ENCODE measurements at regions not wholly inside any gene's neighbourhood (a gene's known extent, or its start where the extent isn't known, plus 50 kb on each side); places are given as distances from the start of the nearest gene placed in this dataset.
A peak's percentile ranks its signal among the peaks of the same experiment; 100 is the strongest.
"Not testable (repeated sequence)": the region's sequence is repeated elsewhere in the genome, so short reads cannot be mapped to it uniquely, and the experiment has no call there.

- no peak for DNase-seq (ENCODE audit: low spot score)
Observed at GRCh38 chr5:163789870-163790269, 284.5 kb downstream of the MAT2B start.

- no peak for DNase-seq (ENCODE audit: low spot score)
Observed at GRCh38 chr5:163790497-163790896, 285.1 kb downstream of the MAT2B start.

- DNase-seq (ENCODE audit: low spot score) = no peak
Observed at GRCh38 chr5:163794993-163795392, 289.6 kb downstream of the MAT2B start.

- no peak for DNase-seq (ENCODE audit: low spot score)
Observed at GRCh38 chr5:163807781-163808180, 302.4 kb downstream of the MAT2B start.

GRCh38 chr5:163809473-163809872 is 304.1 kb downstream of the MAT2B start:
- DNase-seq (ENCODE audit: low spot score) = no peak

- no peak for DNase-seq (ENCODE audit: low spot score)
Observed at GRCh38 chr5:163813900-163814299, 308.5 kb downstream of the MAT2B start.

GRCh38 chr5:163815240-163815791 is 309.9 kb downstream of the MAT2B start:
- no peak for DNase-seq (ENCODE audit: low spot score)

- DNase-seq (ENCODE audit: low spot score) = no peak
Observed at GRCh38 chr5:163821142-163821541, 315.7 kb downstream of the MAT2B start.

- no peak for DNase-seq (ENCODE audit: low spot score)
Observed at GRCh38 chr5:163822548-163822947, 317.1 kb downstream of the MAT2B start.

GRCh38 chr5:163825661-163826060 is 320.2 kb downstream of the MAT2B start:
- no peak for DNase-seq (ENCODE audit: low spot score)

GRCh38 chr5:163826201-163826600 is 320.8 kb downstream of the MAT2B start:
- DNase-seq (ENCODE audit: low spot score) = no peak

- DNase-seq (ENCODE audit: low spot score) = no peak
Observed at GRCh38 chr5:163832155-163832554, 326.7 kb downstream of the MAT2B start.

- no peak for DNase-seq (ENCODE audit: low spot score)
Observed at GRCh38 chr5:163838738-163839137, 333.3 kb downstream of the MAT2B start.

- peak; percentile 3 for DNase-seq (ENCODE audit: low spot score)
Observed at GRCh38 chr5:163846512-163846911, 341.1 kb downstream of the MAT2B start.

- DNase-seq (ENCODE audit: low spot score) = no peak
Observed at GRCh38 chr5:163855754-163856153, 350.3 kb downstream of the MAT2B start.

- no peak for DNase-seq (ENCODE audit: low spot score)
Observed at GRCh38 chr5:163861670-163862069, 356.3 kb downstream of the MAT2B start.

GRCh38 chr5:163867324-163867723 is 361.9 kb downstream of the MAT2B start:
- no peak for DNase-seq (ENCODE audit: low spot score)

- no peak for DNase-seq (ENCODE audit: low spot score)
Observed at GRCh38 chr5:163867738-163868137, 362.3 kb downstream of the MAT2B start.

- no peak for DNase-seq (ENCODE audit: low spot score)
Observed at GRCh38 chr5:163869581-163869980, 364.2 kb downstream of the MAT2B start.

- DNase-seq (ENCODE audit: low spot score) = no peak
Observed at GRCh38 chr5:163870441-163870840, 365.0 kb downstream of the MAT2B start.

- DNase-seq (ENCODE audit: low spot score) = no peak
Observed at GRCh38 chr5:163874431-163874830, 369.0 kb downstream of the MAT2B start.

- DNase-seq (ENCODE audit: low spot score) = not testable (repeated sequence)
Observed at GRCh38 chr5:163874912-163875311, 369.5 kb downstream of the MAT2B start.

- no peak for DNase-seq (ENCODE audit: low spot score)
Observed at GRCh38 chr5:163877865-163878264, 372.4 kb downstream of the MAT2B start.

GRCh38 chr5:163878490-163878889 is 373.1 kb downstream of the MAT2B start:
- no peak for DNase-seq (ENCODE audit: low spot score)

- DNase-seq (ENCODE audit: low spot score) = no peak
Observed at GRCh38 chr5:163880302-163880701, 374.9 kb downstream of the MAT2B start.

All from SW480 (cell line).